OCI-LY3 (cell line): ENCODE measurements at regions not wholly inside any gene's neighbourhood (a gene's known extent, or its start where the extent isn't known, plus 50 kb on each side); places are given as distances from the start of the nearest gene placed in this dataset.

Experiments
- CTCF ChIP-seq: fragments of 200-600, 300-600 bp; sonication (generic); IDR thresholded peaks from 2 replicates; pipeline ENCODE4 v1.5.1; 2014; ENCODE audit warnings: antibody characterized with exemption, low read length, low read depth
- EZH2phosphoT487 ChIP-seq: fragments of 200-600 bp; shearing (Covaris generic); IDR thresholded peaks from 2 replicates; pipeline ENCODE4 v1.6.1; 2018; ENCODE audit warnings: antibody characterized with exemption, mixed run types, low read depth

- no peak for TF ChIP-seq CTCF
- no peak for TF ChIP-seq EZH2phosphoT487
These were observed 375.5 kb downstream of the UTRN start for GRCh38 chr6:144660561-144661115.
